GM12892 (cell line): ENCODE measurements at regions not wholly inside any gene's neighbourhood (a gene's known extent, or its start where the extent isn't known, plus 50 kb on each side); places are given as distances from the start of the nearest gene placed in this dataset.

Source experiments
- POLR2A ChIP-seq: IDR thresholded peaks from 2 replicates; pipeline ENCODE4 v1.6.1; 2011; ENCODE audit warnings: low read depth, low read length, control low read depth
- POLR2AphosphoS5 ChIP-seq: IDR thresholded peaks from 2 replicates; pipeline ENCODE4 v1.6.1; 2011; ENCODE audit warnings: low read depth, low read length, control low read depth

DNA sequence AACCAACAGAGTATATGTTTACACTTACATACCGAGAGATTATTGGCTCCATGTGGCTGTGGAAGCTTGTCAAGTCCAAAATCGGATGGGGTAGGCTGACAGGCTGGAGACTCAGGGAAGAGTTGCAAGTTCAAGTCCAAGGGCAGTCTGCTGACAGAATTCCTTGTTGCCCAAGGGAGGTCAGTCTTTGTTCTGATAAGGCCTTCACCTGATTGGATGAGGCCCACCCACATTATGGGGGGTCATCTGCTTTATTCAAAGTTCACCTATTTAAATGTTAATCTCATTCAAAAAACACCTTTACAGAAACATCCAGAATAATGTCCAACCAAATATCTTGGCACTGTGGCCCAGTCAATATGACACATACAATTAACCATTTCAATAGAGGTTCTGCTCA is 452.4 kb downstream of the KLF12 start:
- TF ChIP-seq POLR2A: no peak
- no peak for TF ChIP-seq POLR2AphosphoS5
